Hepatocyte (in vitro differentiated cells): ENCODE measurements at regions not wholly inside any gene's neighbourhood (a gene's known extent, or its start where the extent isn't known, plus 50 kb on each side); places are given as distances from the start of the nearest gene placed in this dataset.

ENCODE experiments used
- DNase-seq: peaks from one replicate; pipeline ENCODE4 v3.0.0-alpha.2; 2016; ENCODE audit warnings: low spot score
- H2AFZ ChIP-seq: fragments of 200-600 bp; sonication (generic); 2 replicates; pipeline ENCODE4 v1.6.0; 2016; ENCODE audit warnings: antibody characterized with exemption, mild to moderate bottlenecking
- H3K27ac ChIP-seq: fragments of 200-600 bp; sonication (generic); 2 replicates; pipeline ENCODE4 v1.5.1; 2016; ENCODE audit warnings: mild to moderate bottlenecking
- H3K27me3 ChIP-seq: fragments of 200-600 bp; sonication (generic); 2 replicates; pipeline ENCODE4 v1.6.1; 2016
- H3K36me3 ChIP-seq: fragments of 200-600 bp; sonication (generic); replicated peaks from 2 replicates; pipeline ENCODE4 v1.5.1; 2016; ENCODE audit warnings: low read depth; ENCODE audit not compliant: insufficient read depth
- H3K4me1 ChIP-seq: fragments of 200-600 bp; sonication (generic); 2 replicates; pipeline ENCODE4 v1.5.1; 2016; ENCODE audit warnings: mild to moderate bottlenecking, moderate library complexity; ENCODE audit not compliant: insufficient read depth
- H3K4me2 ChIP-seq: fragments of 200-600 bp; sonication (generic); 2 replicates; pipeline ENCODE4 v1.6.0; 2016
- H3K4me3 ChIP-seq: fragments of 200-600 bp; sonication (generic); 2 replicates; pipeline ENCODE4 v1.5.1; 2016; ENCODE audit warnings: mild to moderate bottlenecking
- H3K79me2 ChIP-seq: fragments of 200-600 bp; sonication (generic); 2 replicates; pipeline ENCODE4 v1.6.0; 2017; ENCODE audit warnings: mild to moderate bottlenecking
- H3K9me2 ChIP-seq: fragments of 200-600 bp; sonication (generic); replicated peaks from 2 replicates; pipeline ENCODE4 v1.6.0; 2017; ENCODE audit warnings: mild to moderate bottlenecking; ENCODE audit not compliant: insufficient read depth
- H3K9me3 ChIP-seq: fragments of 200-600 bp; sonication (generic); 2 replicates; pipeline ENCODE4 v1.5.1; 2016; ENCODE audit warnings: low read depth, mild to moderate bottlenecking
- H4K20me1 ChIP-seq: fragments of 200-600 bp; sonication (generic); 2 replicates; pipeline ENCODE4 v1.6.0; 2016; ENCODE audit warnings: mild to moderate bottlenecking; ENCODE audit not compliant: insufficient read depth, poor library complexity, severe bottlenecking
- EZH2 ChIP-seq: fragments of 200-600 bp; sonication (generic); IDR thresholded peaks from 2 replicates; pipeline ENCODE4 v1.6.1; 2016; ENCODE audit warnings: antibody characterized with exemption, mild to moderate bottlenecking, borderline replicate concordance
- EZH2phosphoT487 ChIP-seq: fragments of 200-600 bp; sonication (generic); IDR thresholded peaks from one replicate; pipeline ENCODE4 v1.6.1; 2018; ENCODE audit warnings: antibody characterized with exemption, mild to moderate bottlenecking, low read depth, moderate library complexity; ENCODE audit not compliant: unreplicated experiment, severe bottlenecking
- WGBS: methylation state at CpG from one replicate; pipeline ENCODE4 v1.1.6; 2016; ENCODE audit warnings: low lambda C conversion rate; ENCODE audit errors: missing lambda C conversion rate; 5-methylcytosine and 5-hydroxymethylcytosine counted together
- TF ChIP-seq, protein P1 (sequence below): fragments of 200-600 bp; sonication (generic); IDR thresholded peaks from 2 replicates; pipeline ENCODE4 v1.5.1; 2016; ENCODE audit warnings: antibody characterized with exemption, mild to moderate bottlenecking; ENCODE audit not compliant: poor library complexity

DNA sequence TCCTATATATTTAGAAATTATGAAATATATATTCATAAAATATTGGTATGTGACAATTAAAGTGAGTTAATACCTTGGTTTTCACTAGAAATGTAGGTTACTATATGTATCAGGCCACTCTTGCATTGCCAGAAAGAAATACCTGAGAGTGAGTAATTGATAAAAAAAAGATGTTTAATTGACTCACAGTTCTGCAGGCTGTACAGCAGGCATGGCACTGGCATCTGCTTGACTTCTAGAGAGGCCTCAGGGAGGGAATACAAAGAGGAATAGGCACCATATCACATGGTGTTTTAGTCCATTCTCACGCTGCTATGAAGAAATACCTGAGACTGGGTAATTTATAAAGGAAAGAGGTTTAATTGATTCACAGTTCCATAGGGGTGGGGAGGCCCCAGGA, 1560.6 kb downstream of the STIM2 start:
- Histone ChIP-seq H3K27me3 (no peaks in the 10 kb centered on the region), H3K27ac (no peak overlapping the region), H2AFZ (no peak overlapping the region), H3K9me3 (no peaks in the 10 kb centered on the region), H3K79me2 (no peaks in the 10 kb centered on the region), H3K36me3 (no peaks in the 10 kb centered on the region), H4K20me1 (no peaks in the 10 kb centered on the region), H3K9me2 (no peaks in the 10 kb centered on the region), H3K4me1 (no peaks in the 10 kb centered on the region), H3K4me2 (no peak overlapping the region), H3K4me3 (no peak overlapping the region)
- DNase-seq = no peak
- no peak for TF ChIP-seq EZH2phosphoT487
- TF ChIP-seq, protein P1, sequence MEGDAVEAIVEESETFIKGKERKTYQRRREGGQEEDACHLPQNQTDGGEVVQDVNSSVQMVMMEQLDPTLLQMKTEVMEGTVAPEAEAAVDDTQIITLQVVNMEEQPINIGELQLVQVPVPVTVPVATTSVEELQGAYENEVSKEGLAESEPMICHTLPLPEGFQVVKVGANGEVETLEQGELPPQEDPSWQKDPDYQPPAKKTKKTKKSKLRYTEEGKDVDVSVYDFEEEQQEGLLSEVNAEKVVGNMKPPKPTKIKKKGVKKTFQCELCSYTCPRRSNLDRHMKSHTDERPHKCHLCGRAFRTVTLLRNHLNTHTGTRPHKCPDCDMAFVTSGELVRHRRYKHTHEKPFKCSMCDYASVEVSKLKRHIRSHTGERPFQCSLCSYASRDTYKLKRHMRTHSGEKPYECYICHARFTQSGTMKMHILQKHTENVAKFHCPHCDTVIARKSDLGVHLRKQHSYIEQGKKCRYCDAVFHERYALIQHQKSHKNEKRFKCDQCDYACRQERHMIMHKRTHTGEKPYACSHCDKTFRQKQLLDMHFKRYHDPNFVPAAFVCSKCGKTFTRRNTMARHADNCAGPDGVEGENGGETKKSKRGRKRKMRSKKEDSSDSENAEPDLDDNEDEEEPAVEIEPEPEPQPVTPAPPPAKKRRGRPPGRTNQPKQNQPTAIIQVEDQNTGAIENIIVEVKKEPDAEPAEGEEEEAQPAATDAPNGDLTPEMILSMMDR = no peak
- TF ChIP-seq EZH2 = no peak
- 100% methylated on average over 1 of the region's 1 CpG for WGBS

- 83% methylated on average over 1 of the region's 1 CpG for WGBS
- H3K36me3 ChIP-seq = no peaks in the 10 kb centered on the region
- no peak overlapping the region for H3K4me2 ChIP-seq
- H4K20me1 ChIP-seq = no peaks in the 10 kb centered on the region
- H3K9me3 ChIP-seq = no peaks in the 10 kb centered on the region
- no peaks in the 10 kb centered on the region for H3K4me1 ChIP-seq
- no peak overlapping the region for H3K27ac ChIP-seq
- H3K4me3 ChIP-seq = no peak overlapping the region
- H3K27me3 ChIP-seq = no peaks in the 10 kb centered on the region
- DNase-seq = no peak
- H3K9me2 ChIP-seq = no peaks in the 10 kb centered on the region
- H2AFZ ChIP-seq = no peak overlapping the region
- TF ChIP-seq EZH2 (no peak), EZH2phosphoT487 (no peak)
- TF ChIP-seq, protein P1 = no peak
- H3K79me2 ChIP-seq = no peaks in the 10 kb centered on the region
These were observed 1565.6 kb downstream of the STIM2 start for GRCh38 chr4:28426251-28426650.

DNA sequence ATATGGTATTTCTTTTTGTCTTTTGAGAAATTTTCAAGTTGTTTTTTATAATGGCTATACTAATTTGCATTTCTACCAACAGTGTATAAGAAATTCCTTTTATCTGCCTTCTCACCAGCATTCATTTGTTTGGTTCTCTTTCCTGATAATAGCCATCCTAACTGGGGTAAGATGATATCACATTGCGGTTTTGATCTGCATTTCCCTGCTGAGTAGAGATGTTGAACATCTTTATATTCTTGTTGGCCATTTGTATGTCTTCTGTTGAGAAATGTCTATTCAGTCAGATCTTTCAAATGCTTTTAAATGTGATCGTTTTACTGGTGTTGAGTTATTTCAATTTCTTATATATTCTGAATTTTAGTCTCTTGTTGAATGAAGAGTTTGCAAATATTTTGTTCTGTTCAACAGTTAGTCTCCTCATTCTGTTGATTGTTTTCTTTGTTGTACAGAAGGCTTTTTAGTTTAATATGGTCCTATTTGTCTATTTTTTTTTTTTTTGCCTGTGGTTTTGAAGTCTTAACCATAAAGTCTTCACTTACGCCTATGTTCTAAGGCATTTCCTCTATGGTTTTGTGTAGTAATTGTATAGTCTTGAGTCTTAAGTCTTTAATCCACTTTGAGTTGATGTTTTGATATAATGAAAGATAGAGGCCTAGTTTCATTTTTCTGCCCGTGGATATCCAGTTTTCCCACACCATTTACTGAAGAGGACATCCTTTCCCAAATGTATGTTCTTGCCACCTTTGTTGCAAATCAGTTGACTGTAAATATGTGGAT, 1566.9 kb downstream of the STIM2 start:
- WGBS = 81% methylated on average over 4 of the region's 4 CpGs
- no peaks in the 10 kb centered on the region for H4K20me1 ChIP-seq
- H3K9me3 ChIP-seq = no peaks in the 10 kb centered on the region
- H3K79me2 ChIP-seq = no peaks in the 10 kb centered on the region
- no peak overlapping the region for H3K4me3 ChIP-seq
- DNase-seq = no peak
- no peaks in the 10 kb centered on the region for H3K27me3 ChIP-seq
- TF ChIP-seq, protein P1 = no peak
- TF ChIP-seq EZH2 (no peak), EZH2phosphoT487 (no peak)
- H2AFZ ChIP-seq = no peak overlapping the region
- H3K9me2 ChIP-seq = no peaks in the 10 kb centered on the region
- no peaks in the 10 kb centered on the region for H3K4me1 ChIP-seq
- H3K4me2 ChIP-seq = no peak overlapping the region
- H3K27ac ChIP-seq = no peak overlapping the region
- H3K36me3 ChIP-seq = no peaks in the 10 kb centered on the region
